ENCODE measurements at regions not wholly inside any gene's neighbourhood (a gene's known extent, or its start where the extent isn't known, plus 50 kb on each side); places are given as distances from the start of the nearest gene placed in this dataset.

- Histone ChIP-seq H3K4me3 (ENCODE audit: low read depth, low read length) (no peak overlapping the region), H3K9me3 (ENCODE audit: severe bottlenecking) (no peaks in the 10 kb centered on the region), H3K36me3 (no peaks in the 10 kb centered on the region), H3K27me3 (ENCODE audit: insufficient read depth, low read depth, severe bottlenecking) (no peaks in the 10 kb centered on the region), H3K27ac (no peak overlapping the region)
- TF ChIP-seq CTCF (IDR thresholded peaks at IDR 0.05; ENCODE audit: low read depth, low read length) = no peak
- DNase-seq = no peak
These were observed 94.8 kb upstream of the ANKRD28 start for GRCh38 chr3:15892311-15893227.

- H3K27ac ChIP-seq = no peak overlapping the region
These were observed 96.6 kb upstream of the ANKRD28 start for GRCh38 chr3:15894382-15894781.

GRCh38 chr3:15896500-15896899, 98.7 kb upstream of the ANKRD28 start:
- no peaks in the 10 kb centered on the region for H3K27me3 ChIP-seq (ENCODE audit: insufficient read depth, low read depth, severe bottlenecking)
- TF ChIP-seq CTCF (IDR thresholded peaks at IDR 0.05; ENCODE audit: low read depth, low read length) = no peak
- no peaks in the 10 kb centered on the region for H3K36me3 ChIP-seq
- no peaks in the 10 kb centered on the region for H3K9me3 ChIP-seq (ENCODE audit: severe bottlenecking)
- H3K4me3 ChIP-seq (ENCODE audit: low read depth, low read length) = no peak overlapping the region
- no peak overlapping the region for H3K27ac ChIP-seq
- no peak for DNase-seq

More at GRCh38 chr3:15894382-15894781, 96.6 kb upstream of the ANKRD28 start:
- Histone ChIP-seq H3K36me3 (no peaks in the 10 kb centered on the region), H3K9me3 (ENCODE audit: severe bottlenecking) (no peaks in the 10 kb centered on the region), H3K4me3 (ENCODE audit: low read depth, low read length) (no peak overlapping the region), H3K27me3 (ENCODE audit: insufficient read depth, low read depth, severe bottlenecking) (no peaks in the 10 kb centered on the region)
- DNase-seq = no peak
- no peak for TF ChIP-seq CTCF (IDR thresholded peaks at IDR 0.05; ENCODE audit: low read depth, low read length)

GRCh38 chr3:15899388-15899787, 101.6 kb upstream of the ANKRD28 start:
- H3K4me3 ChIP-seq (ENCODE audit: low read depth, low read length) = no peak overlapping the region

GRCh38 chr3:15903164-15903563, 105.4 kb upstream of the ANKRD28 start:
- DNase-seq = no peak
- Histone ChIP-seq H3K9me3 (ENCODE audit: severe bottlenecking) (peaks cover 4% of the 10 kb centered on the region), H3K36me3 (no peaks in the 10 kb centered on the region), H3K27me3 (ENCODE audit: insufficient read depth, low read depth, severe bottlenecking) (no peaks in the 10 kb centered on the region), H3K4me3 (ENCODE audit: low read depth, low read length) (no peak overlapping the region), H3K27ac (no peak overlapping the region)
- TF ChIP-seq CTCF (IDR thresholded peaks at IDR 0.05; ENCODE audit: low read depth, low read length) = no peak

More at GRCh38 chr3:15899388-15899787, 101.6 kb upstream of the ANKRD28 start:
- TF ChIP-seq CTCF (IDR thresholded peaks at IDR 0.05; ENCODE audit: low read depth, low read length) = no peak
- H3K27ac ChIP-seq = no peak overlapping the region
- no peaks in the 10 kb centered on the region for H3K9me3 ChIP-seq (ENCODE audit: severe bottlenecking)
- H3K36me3 ChIP-seq = no peaks in the 10 kb centered on the region
- no peaks in the 10 kb centered on the region for H3K27me3 ChIP-seq (ENCODE audit: insufficient read depth, low read depth, severe bottlenecking)
- no peak for DNase-seq
